HG03060 (cell line): ENCODE measurements at regions not wholly inside any gene's neighbourhood (a gene's known extent, or its start where the extent isn't known, plus 50 kb on each side); places are given as distances from the start of the nearest gene placed in this dataset.
"Not testable (repeated sequence)": the region's sequence is repeated elsewhere in the genome, so short reads cannot be mapped to it uniquely, and the experiment has no call there.

Experiments used
- ATAC-seq: cut with Tn5 transposase; IDR thresholded peaks from one replicate; pipeline ENCODE4 v1.9.1; 2021; ENCODE audit warnings: low read depth, moderate number of reproducible peaks; ENCODE audit not compliant: unreplicated experiment

- no peak for ATAC-seq
Observed at GRCh38 chr3:70519913-70520659, 207.6 kb upstream of the MDFIC2 start.

GRCh38 chr3:70519026-70519425 is 206.6 kb upstream of the MDFIC2 start:
- no peak for ATAC-seq

- no peak for ATAC-seq
Observed at GRCh38 chr3:70518356-70518755, 205.9 kb upstream of the MDFIC2 start.

- ATAC-seq: no peak
Observed at GRCh38 chr3:70517124-70517890, 204.9 kb upstream of the MDFIC2 start.

- ATAC-seq: no peak
Observed at GRCh38 chr3:70516076-70516475, 203.6 kb upstream of the MDFIC2 start.

DNA sequence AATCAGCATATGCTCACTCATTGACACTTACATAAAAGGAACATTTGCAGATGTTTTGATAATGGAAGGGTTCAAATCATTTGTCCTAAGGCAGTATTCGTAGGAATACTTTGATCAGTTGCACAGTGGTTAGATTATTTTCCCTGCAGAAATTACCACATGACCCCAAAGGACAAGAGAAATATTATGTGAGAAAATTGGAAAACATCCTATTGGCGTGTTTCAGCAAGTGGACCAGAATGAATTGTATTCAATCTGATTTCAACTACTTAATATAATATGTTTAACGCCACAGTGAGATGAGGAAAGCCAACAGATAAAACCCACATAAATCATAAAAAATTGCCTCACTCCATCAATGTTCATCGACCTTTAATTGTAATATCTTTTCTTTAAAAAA is 195.0 kb upstream of the MDFIC2 start:
- ATAC-seq: no peak

GRCh38 chr3:70506775-70507174 is 194.3 kb upstream of the MDFIC2 start:
- no peak for ATAC-seq

GRCh38 chr3:70501561-70501960 is 189.1 kb upstream of the MDFIC2 start:
- ATAC-seq: no peak

GRCh38 chr3:70488816-70489215 is 176.4 kb upstream of the MDFIC2 start:
- no peak for ATAC-seq

DNA sequence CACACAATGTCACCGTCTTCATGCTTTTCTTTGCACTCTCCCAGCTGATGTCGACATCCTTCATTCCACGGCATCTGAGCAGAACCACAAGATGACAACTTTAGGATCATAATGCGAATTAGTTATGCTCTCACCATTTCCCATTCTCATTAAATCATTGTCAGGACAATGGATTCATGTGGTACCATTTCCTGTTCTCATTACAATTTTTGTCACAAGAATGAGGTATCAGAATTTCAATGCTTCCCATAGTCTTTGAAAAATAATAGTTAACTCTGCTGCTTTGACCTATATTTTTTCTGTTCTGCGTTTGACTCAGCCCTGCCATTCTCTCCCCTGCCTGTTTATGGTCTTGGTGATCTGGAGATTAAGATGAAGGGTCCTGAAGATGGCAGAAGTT is 175.7 kb upstream of the MDFIC2 start:
- no peak for ATAC-seq

- no peak for ATAC-seq
Observed at GRCh38 chr3:70486414-70487017, 174.1 kb upstream of the MDFIC2 start.

GRCh38 chr3:70476174-70476573 is 163.7 kb upstream of the MDFIC2 start:
- ATAC-seq: no peak

DNA sequence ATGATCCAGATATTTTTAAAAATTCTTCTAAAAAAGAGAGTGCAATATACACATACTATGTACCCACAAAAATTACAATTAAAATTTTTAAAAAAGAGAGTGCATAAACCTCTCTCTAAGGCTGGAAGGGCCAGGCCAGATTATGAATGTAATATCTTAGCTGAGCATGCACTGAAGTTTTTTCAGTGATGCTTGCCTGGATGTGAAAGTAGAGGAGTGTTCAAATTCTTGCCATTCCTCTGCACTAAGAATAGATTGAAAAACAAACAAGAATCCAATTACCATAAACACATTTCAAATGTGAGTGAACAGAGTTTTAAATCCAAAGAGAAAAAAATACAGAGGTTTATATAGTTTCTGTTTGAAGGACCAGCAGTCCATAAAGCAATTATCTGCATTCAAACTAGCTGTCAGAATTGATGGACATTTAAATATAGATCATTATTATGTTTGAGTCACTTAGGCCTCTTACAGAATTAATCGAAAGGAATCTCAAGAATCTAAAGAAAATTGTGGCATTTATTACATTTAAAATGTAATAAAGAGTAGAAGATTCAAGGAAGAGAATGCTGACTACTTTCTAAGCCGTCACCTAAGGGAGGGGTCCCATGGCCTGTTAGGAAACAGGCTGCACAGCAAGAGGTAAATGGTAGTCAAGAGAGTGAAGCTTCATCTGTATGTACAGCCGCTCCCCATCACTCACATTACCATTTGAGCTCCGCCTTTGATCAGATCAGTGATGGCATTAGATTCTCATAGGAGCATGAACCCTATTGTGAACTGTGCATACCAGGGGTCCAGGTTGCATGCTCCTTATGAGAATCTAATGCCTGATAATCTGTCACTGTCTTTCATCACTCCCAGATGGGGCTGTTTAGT is 159.3 kb upstream of the MDFIC2 start:
- no peak for ATAC-seq

DNA sequence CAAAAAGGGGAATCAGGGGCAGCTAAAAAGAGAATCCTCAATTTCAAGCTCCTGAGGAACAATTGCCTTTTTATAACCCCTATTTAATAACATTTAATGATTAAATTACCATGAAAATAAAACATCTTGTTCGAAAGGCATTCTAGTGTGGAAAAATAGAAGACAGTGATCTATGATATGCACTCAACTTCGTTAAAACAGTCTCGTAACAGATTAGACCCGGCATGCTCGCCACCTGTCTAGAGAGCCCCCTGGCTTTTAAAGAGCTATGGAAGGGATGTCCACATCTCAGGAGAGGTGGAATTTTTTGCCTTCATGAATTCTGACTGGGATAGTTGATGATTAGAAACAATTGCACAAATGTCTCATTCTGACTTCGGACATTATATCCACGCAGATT is 153.7 kb upstream of the MDFIC2 start:
- ATAC-seq: no peak

DNA sequence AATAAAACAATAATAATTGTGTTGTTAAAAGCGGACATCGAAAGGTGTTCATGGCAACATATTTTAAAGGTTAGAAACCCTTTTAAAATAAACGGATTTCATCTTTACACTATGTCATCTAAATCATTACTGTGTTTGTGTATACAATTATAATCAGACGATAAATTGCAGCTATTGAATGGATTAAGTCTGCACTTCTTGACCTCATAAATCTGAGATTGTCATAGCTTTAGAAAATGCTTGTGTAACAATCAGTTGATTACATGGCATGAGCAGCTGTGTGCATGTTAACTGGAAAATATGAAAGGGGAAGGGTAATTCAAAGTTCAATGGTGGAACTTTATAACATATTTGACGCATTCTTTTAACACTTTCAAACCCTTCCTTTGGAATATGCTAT is 152.4 kb upstream of the MDFIC2 start:
- ATAC-seq: no peak

DNA sequence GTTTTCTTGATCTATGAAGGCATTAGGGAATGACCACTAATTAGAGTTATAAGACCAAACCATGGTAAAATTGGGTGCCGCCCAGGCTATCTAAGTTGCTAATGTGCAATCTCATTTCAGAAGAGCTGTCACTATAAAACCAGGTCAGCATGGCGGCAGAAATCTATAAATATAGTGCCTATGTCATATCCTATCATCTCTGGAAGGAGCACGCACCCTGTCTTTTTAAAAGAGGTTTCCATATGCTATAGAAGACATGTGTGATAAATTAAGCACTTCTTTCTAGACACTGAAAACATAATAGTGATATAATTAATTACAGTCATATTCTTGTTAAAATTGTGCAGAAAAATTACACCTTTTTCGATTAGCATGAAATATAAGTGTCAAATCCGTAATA is 152.0 kb upstream of the MDFIC2 start:
- ATAC-seq: no peak

GRCh38 chr3:70450220-70450619 is 137.8 kb upstream of the MDFIC2 start:
- ATAC-seq: not testable (repeated sequence)

- not testable (repeated sequence) for ATAC-seq
Observed at GRCh38 chr3:70435422-70435821, 123.0 kb upstream of the MDFIC2 start.

- ATAC-seq: no peak
Observed at GRCh38 chr3:70433091-70433490, 120.7 kb upstream of the MDFIC2 start.

GRCh38 chr3:70431911-70432310 is 119.5 kb upstream of the MDFIC2 start:
- no peak for ATAC-seq

- ATAC-seq: no peak
Observed at GRCh38 chr3:70426071-70426470, 113.6 kb upstream of the MDFIC2 start.
